Heart left ventricle (tissue), 16 donors: ENCODE measurements at regions not wholly inside any gene's neighbourhood (a gene's known extent, or its start where the extent isn't known, plus 50 kb on each side); places are given as distances from the start of the nearest gene placed in this dataset.

ENCODE experiments used
- ATAC-seq, 4 donors: fragments of 200-7000 bp; cut with Tn5 transposase; one replicate each; pipeline ENCODE4 v1.9.1; 2020 to 2022; ENCODE audit warnings: moderate library complexity in 4 of 4, mild to moderate bottlenecking in 3 of 4, moderate number of reproducible peaks in 1 of 4
- DNase-seq, 5 donors: peaks; one replicate each; pipeline ENCODE4 v3.0.0-alpha.2; 2020
- H3K27ac ChIP-seq, 12 donors: fragments of 200-600 bp; sonication (generic) in 4 of 12; one replicate each; pipeline versions ENCODE4 v1.5.0 to v1.8.0; 2016 to 2022; ENCODE audit warnings: mild to moderate bottlenecking in 2 of 12
- H3K27me3 ChIP-seq, 9 donors: fragments of 200-600 bp; sonication (generic) in 2 of 9; one replicate each; pipeline versions ENCODE4 v1.5.1 to v1.8.0; 2016 to 2022; ENCODE audit warnings: mild to moderate bottlenecking in 3 of 9
- H3K36me3 ChIP-seq, 9 donors: fragments of 200-600 bp; sonication (generic) in 2 of 9; one replicate each; pipeline versions ENCODE4 v1.5.0 to v1.8.0; 2018 to 2022; ENCODE audit warnings: mild to moderate bottlenecking in 2 of 9
- H3K4me1 ChIP-seq, 12 donors: fragments of 200-600 bp; sonication (generic) in 4 of 12; one replicate each; pipeline versions ENCODE4 v1.5.0 to v1.8.0; 2016 to 2022; ENCODE audit warnings: mild to moderate bottlenecking in 3 of 12
- H3K4me3 ChIP-seq, 12 donors: fragments of 200-600 bp; sonication (generic) in 4 of 12; one replicate each; pipeline versions ENCODE4 v1.5.0 to v1.8.0; 2017 to 2022; ENCODE audit warnings: mild to moderate bottlenecking in 9 of 12, moderate library complexity in 4 of 12
- H3K9me3 ChIP-seq, 12 donors: fragments of 200-600 bp; sonication (generic) in 4 of 12; one replicate each; pipeline versions ENCODE4 v1.5.0 to v1.8.0; 2016 to 2022; ENCODE audit warnings: mild to moderate bottlenecking in 1 of 12
- CTCF ChIP-seq, 12 donors: fragments of 200-600 bp; sonication (generic) in 4 of 12; IDR thresholded peaks; one replicate each; pipeline versions ENCODE4 v1.5.0 to v1.8.0; 2018 to 2022; ENCODE audit warnings: antibody characterized with exemption in 12 of 12, mild to moderate bottlenecking in 5 of 12
- POLR2A ChIP-seq, 2 donors: fragments of 450-650 bp; IDR thresholded peaks; one replicate each; pipeline ENCODE4 v1.6.1; 2017; ENCODE audit warnings: antibody characterized with exemption in 2 of 2, mild to moderate bottlenecking in 2 of 2, moderate library complexity in 2 of 2
- WGBS, 4 donors: extraction: QIAGEN DNeasy Blood & Tissue Kit in 2 of 4; methylation state at CpG; one replicate each; pipeline versions ENCODE4 v1.1.5 to v1.1.7; 2013 to 2018; 5-methylcytosine and 5-hydroxymethylcytosine counted together
- intact Hi-C, 10 donors: fragments of 100-400 bp; cut with DNase I; formaldehyde crosslinking; loops; one replicate each; pipeline versions ENCODE4 v1.11.1 to v1.14.2; 2022
- donor health status: ischemic (EF 13 %, LVEDD 7.1; RV severe dilation, severe dysfunction).
- donor health status: healthy with polysubstance abuse.
- donor health status: DM: no; HTN: yes; CAD: no.
- donor health status: DM: no; HTN: no; CAD: no.
- donor health status: ischemic (EF 25% LVEDD 6.9; RV normal size, moderate dysfunction).
- donor health status: ischemic (EF 25% LVEDD 5.7; RV mildly dilated, moderate dysfunction).
- donor health status: healthy.
- donor health status: DM: yes; HTN: yes; CAD: no.
- donor health status: ischemic (EF 35%, LVEDD 5.7; RV mildly dilated, moderate dysfunction).
- donor health status: nonischemic (EF 11% LVEDD 7.7; RV severe dilation, severe dysfunction).
- donor health status: DM: yes; HTN: yes; CAD: no.
- donor health status: PGD.
- donor health status: ischemic (EF 29% LVEDD 5.4; RV normal size, mild dysfunction).
- donor health status: nonischemic (EF 23%, LVEDD 6.1; RV moderate dilation, normal function).

DNA sequence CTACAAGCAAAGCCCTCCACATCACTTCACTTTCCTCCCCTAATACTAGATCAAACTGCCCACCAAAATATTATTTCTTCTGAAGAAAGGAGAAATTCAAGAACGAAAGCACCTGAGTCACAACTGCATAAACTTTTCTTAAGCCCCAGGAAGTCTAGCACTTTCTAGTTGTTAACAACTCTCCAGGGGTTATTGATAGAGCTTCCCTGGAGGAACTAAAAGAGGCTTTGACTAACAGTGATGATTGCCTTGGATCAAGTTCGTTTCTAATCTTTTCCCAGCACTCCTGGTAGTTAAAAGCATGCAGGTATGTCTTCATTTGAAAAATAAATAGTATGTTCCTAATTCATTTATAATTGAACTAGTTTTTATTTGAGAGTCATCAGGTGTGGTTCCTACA lies 917.0 kb downstream of the TUSC7 start:
- Histone ChIP-seq H3K27me3 (no peaks in the 10 kb centered on the region), H3K4me3 (no peak overlapping the region), H3K27ac (no peak overlapping the region), H3K36me3 (no peaks in the 10 kb centered on the region), H3K9me3 (no peaks in the 10 kb centered on the region), H3K4me1 (peaks cover 0 to 10% (median 0%) of the 10 kb centered on the region in 12 donors)
- WGBS, 4 donors: 43 to 55% (median 52%) methylated on average over 2 of the region's 2 CpGs
- TF ChIP-seq POLR2A (IDR thresholded peaks at IDR 0.05) (no peak), CTCF (IDR thresholded peaks at IDR 0.05) (no peak)
- no peak for DNase-seq
- intact Hi-C loops: no loop called here
- no peak for ATAC-seq

GRCh38 chr3:117628823-117629291 lies 919.3 kb downstream of the TUSC7 start:
- DNase-seq: peak in 2 of 5 donors; percentile 15 to 22
- no peaks in the 10 kb centered on the region for H3K27me3 ChIP-seq
- 2 to 21% (median 13%) methylated on average over 2 of the region's 2 CpGs for WGBS, 4 donors
- TF ChIP-seq POLR2A (IDR thresholded peaks at IDR 0.05) (no peak), CTCF (IDR thresholded peaks at IDR 0.05) (no peak)
- H3K27ac ChIP-seq: no peak overlapping the region
- ATAC-seq: peak; percentile 29 to 59 (median 48)
- no peaks in the 10 kb centered on the region for H3K9me3 ChIP-seq
- no peak overlapping the region for H3K4me3 ChIP-seq
- H3K36me3 ChIP-seq: no peaks in the 10 kb centered on the region
- H3K4me1 ChIP-seq: peaks cover 0 to 10% (median 0%) of the 10 kb centered on the region in 12 donors
- intact Hi-C loops: no loop called here

- Histone ChIP-seq H3K27me3 (no peaks in the 10 kb centered on the region), H3K4me1 (peaks cover 0 to 10% (median 0%) of the 10 kb centered on the region in 12 donors), H3K27ac (peak overlapping the region in 1 of 12 donors; percentile 44), H3K36me3 (no peaks in the 10 kb centered on the region), H3K9me3 (no peaks in the 10 kb centered on the region), H3K4me3 (no peak overlapping the region)
- DNase-seq (no peak), ATAC-seq (no peak)
- WGBS, 4 donors: 75 to 81% (median 80%) methylated on average over 9 of the region's 9 CpGs
- intact Hi-C loops: no loop called here
- no peak for TF ChIP-seq POLR2A (IDR thresholded peaks at IDR 0.05)
- TF ChIP-seq CTCF (IDR thresholded peaks at IDR 0.05): no peak
Observed at GRCh38 chr3:117629505-117629904, 919.9 kb downstream of the TUSC7 start.

DNA sequence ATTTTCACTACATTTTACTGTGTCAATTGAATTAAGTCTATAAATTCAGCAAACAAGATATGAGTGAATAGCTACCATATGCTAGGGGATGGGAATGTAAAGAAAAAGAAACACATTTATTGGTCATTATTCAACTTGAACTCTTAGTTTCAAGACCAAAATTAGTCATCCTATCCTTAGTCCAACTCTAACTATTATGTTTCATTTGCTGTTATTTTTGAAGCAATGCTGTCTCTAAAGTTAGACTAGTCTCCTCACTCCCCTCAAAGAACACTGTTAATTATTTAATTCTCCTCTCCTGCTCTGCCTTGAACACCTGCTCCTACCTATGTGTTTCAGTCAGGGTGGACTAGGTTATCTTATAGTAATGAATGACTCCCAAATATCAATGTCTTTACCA lies 920.9 kb downstream of the TUSC7 start:
- DNase-seq (no peak), ATAC-seq (no peak)
- Histone ChIP-seq H3K9me3 (no peaks in the 10 kb centered on the region), H3K36me3 (no peaks in the 10 kb centered on the region), H3K4me1 (peaks cover 0 to 10% (median 0%) of the 10 kb centered on the region in 12 donors), H3K4me3 (no peak overlapping the region), H3K27me3 (no peaks in the 10 kb centered on the region), H3K27ac (no peak overlapping the region)
- intact Hi-C loops: no loop called here
- TF ChIP-seq CTCF (IDR thresholded peaks at IDR 0.05) (no peak), POLR2A (IDR thresholded peaks at IDR 0.05) (no peak)
